ENCODE measurements at regions not wholly inside any gene's neighbourhood (a gene's known extent, or its start where the extent isn't known, plus 50 kb on each side); places are given as distances from the start of the nearest gene placed in this dataset.

- DNase-seq = no peak
Measured at GRCh38 chr12:30082381-30082780, 298.6 kb upstream of the TMTC1 start.

GRCh38 chr12:30074916-30075315 is 291.2 kb upstream of the TMTC1 start:
- DNase-seq = no peak

- DNase-seq = no peak
Measured at GRCh38 chr12:30072824-30073223, 289.1 kb upstream of the TMTC1 start.

DNA sequence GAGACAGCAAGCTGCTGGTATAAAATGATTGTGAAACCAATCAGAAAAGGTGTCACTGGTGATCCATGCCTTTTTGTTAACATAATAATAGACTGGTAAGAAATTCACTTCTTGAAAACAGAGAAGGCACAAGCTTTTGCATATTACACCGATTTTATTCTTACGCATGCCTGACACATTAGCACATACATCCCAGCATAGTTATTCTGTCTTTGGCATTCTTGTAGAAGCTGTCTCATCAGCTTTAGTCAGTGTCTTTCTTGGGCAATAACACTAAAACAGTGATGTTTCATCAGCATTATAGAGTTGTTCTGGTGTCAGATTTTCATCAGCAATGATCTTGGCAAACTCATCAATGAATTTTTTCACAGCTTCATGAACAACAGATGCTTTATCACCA is 283.4 kb upstream of the TMTC1 start:
- peak; percentile 62 for DNase-seq

GRCh38 chr12:30064906-30065305 is 281.2 kb upstream of the TMTC1 start:
- DNase-seq = no peak

GRCh38 chr12:30063435-30063945 is 279.7 kb upstream of the TMTC1 start:
- DNase-seq = no peak

DNA sequence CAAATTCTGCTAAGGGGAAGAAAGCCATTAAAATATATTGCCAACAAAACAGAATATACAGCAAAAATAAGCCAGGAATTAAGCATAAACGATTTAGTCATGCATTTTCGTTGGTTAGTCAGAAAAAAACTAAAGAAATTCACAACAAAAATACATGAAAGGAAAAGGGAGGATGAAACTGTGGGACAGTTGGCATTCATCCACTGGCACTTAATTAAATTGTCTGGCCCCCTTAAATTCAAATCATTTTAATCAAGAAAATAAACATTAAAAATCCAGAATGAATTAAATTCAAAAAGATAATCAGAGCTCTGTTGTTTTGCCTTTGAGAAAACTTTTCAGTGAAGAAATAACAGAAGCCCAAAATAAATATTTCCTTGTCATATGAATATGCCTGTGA is 264.6 kb upstream of the TMTC1 start:
- no peak for DNase-seq

GRCh38 chr12:30047516-30048254 is 263.9 kb upstream of the TMTC1 start:
- peak; percentile 23 for DNase-seq

DNA sequence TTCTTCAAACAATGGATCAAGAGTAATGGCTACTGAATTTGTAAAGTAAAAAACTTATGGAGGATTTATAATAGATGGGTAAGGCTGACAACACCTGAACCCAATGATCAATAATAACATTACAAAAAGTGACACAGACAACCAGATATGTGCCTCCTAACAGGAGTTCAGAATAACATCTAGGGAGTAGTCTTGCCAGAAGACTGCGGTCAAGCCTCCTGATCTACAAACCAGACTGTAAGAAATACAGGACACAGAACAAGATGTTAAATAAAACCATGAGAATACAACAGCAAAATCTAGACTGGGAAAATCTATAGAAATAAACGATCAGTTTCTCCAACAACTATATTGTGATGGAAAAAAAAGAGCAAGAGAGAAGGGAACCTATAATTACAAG is 262.6 kb upstream of the TMTC1 start:
- DNase-seq = no peak

DNA sequence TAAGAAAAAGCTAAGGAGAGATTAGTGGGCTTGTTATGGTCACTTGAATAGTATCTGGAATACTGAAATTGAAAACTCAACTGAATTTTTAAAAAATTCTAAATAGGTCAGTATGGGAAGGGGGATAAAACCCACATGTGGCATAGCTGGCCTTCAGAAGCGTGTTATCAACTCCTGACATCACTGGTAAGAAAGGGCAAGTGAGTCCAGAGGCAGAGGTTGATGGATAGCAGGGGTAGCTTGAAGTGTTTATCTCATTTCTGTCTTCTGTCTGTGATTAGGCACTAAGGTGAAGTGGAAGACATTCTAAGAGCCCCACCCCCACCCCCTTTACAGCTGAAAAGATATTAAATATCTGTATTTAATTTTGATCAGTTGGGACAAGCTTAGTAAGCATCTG is 261.4 kb upstream of the TMTC1 start:
- no peak for DNase-seq

DNA sequence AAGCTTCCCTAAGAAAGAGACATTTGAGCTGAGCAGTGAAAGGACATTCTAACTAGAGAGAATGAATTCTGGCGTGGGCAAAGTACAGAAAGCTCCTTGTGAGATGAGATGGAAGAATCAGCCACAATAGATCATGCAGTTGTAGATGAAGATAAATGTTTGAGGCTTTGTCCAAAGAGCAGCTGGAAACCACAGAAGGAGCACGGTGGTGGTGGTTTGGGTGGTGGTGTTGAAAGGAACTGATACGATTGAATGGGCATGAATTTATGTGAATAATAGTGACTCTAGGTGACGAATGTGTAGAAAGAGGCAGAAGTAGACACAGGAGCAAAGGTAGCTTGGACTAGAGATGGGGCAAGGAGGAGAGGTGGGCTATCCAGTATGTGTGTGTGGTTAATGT is 260.5 kb upstream of the TMTC1 start:
- DNase-seq = no peak

GRCh38 chr12:30043151-30043847 is 259.6 kb upstream of the TMTC1 start:
- peak; percentile 12 for DNase-seq

DNA sequence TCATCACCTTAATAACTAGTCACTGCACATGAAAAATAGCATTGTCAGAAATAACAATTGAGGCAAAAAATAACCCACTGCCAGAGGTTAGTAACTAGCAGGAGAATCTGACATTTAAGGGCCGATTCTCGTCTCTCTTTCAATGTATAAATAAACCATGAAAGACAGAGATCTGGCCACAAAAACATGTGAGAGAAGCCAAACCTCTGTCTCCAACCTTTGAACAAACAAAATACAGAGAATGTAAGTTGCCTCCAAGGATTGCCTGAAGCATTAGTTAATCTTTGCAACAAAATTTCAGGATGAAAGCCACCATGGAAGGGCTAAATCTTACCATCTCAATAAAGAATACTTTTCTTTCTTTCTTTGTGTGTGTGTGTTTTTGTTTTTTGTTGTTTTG is 257.4 kb upstream of the TMTC1 start:
- DNase-seq = no peak

DNA sequence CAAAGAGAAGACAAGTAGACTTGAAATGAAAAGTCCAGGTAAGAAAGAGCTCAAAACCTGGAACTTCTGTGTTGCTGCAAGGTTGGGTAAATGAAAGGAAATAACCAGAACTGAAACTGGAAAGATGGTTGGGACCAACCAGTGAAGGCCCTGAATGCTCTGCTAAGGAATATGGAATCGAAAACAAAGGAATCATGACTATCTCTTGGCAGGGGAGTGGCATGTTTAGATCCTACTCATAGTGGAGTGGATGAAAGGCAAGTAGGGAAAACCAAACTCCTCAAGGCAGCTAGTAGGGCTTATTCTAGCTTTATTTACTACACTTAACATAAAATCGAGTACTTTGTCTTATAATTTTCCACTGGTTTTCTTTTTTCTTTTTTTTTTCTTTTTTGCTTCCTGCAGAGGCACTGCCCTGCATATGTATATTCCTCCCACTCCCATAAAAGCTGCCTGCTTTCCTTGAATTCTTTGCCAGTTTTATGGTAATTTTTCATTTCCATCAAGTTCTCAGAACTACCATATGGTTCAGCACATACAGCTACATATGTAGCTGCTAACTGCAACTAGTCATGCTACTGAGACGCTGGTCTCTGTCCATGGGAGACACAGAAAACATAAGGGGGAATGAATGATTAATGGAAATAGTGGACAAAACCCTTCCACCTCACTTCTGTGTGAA is 247.1 kb upstream of the TMTC1 start:
- no peak for DNase-seq

DNA sequence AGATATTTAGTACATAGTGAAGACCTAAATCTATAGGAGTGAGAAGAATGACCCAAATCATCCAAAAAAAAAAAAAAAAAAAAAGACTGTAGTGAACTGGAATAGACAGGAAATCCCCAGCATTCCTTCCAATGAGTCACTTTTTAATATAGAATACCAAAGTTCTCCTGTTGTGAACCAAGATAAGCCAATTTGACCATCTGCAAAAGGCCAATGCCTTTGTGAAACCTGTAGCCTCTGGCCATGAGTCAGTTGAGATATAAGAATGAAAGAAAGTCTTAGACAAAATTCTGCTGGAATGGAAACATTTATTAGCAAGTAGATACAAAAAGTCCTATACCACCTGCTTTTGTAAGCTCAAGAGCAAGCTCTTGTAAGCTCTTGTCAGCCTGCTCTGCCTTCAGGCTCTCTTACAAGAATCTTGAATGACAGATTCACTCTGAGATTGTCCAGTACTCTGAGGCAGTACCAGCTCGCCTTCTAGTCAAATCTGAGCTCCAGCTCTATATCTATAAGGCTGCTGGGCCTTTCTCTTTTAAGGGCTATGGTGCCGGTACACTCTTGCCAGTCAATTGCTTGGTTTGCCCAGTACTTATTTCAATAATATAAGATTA is 243.0 kb upstream of the TMTC1 start:
- DNase-seq = peak; percentile 83

GRCh38 chr12:30025317-30025716 is 241.6 kb upstream of the TMTC1 start:
- no peak for DNase-seq

DNA sequence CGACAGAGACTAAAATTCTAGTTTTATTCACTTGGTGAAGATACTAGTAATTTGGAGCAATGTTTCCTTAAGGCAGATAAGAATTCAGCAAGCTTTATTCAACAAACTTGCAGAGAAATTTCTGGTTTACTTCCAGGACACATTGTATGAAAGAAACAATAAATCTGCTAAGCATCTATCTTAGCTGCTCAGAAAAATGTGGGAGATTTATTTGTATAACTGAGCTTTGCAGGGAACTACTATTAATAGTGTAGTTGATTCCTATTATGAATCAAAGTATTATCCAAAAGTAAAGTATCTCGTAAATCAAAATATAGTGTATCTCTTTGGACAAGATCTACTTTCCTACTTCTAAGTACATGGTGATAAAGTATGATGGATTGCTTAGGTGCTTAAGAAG is 239.4 kb upstream of the TMTC1 start:
- DNase-seq = no peak

DNA sequence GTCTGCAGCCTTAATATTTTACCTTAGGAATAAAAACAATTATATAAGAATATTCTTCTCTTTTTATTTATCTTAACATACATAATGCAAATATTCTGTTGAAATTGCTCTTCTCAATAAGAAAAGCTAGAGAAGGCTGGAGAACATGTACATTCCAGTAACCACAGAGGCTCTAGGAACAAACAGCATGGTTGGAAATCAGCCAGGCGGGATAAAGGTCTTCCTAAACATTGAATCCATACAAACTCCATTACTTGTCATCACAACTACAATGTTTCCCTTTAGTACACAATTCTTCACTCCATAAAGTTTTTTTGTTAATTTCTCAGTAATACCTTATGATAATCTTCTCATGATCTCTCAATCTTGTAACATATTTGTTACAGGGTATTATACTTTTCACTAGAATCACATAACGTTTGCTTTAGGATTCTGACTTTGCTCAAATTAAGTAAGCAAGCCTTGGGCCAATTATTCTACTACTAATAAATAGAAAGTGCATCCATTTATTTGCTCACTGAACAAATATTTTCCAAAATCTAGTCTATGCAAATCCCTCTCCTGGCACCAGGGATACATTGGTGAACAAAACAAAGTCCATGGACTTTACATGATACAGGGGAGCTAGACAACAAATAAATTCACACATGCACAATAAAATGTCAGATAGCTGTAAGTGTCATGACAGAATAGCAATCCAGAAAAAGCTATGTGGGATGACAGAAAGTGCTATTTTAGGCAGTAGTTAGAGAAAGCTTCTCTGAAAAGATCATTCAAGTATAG is 237.5 kb upstream of the TMTC1 start:
- DNase-seq = no peak

DNA sequence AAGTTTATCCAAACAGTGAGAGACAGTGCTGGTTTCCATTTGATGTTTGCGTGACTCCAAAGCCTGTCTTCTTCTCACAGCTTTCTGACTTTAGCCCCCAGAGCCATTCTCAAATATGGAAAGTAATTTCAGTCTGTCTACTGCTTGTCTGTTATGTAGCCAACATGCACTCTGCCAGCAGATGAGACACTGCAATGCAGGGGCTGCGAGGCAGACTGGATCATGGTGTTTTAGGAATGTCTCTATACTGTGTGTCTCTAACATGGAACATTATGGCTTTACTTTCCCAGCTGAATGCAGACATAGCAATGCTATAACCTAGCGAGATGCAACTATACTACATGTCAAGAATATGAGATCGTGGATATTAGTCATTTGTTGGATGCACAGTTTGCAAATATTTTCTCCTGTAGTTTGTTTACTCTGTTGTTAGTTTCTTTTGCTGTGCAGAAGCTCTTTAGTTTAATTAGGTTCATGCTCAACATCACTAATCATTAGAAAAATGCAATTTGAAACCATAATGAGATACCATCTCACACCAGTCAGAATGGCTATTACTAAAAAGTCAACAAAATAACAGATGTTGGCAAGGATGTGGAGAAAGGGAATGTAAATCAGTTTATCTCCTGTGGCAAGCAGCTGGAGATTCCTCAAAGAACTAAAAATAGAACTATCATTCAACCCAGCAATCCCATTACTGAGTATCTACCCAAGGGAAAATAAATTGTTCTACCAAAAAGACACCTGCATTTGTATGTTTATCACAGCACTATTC is 235.8 kb upstream of the TMTC1 start:
- no peak for DNase-seq

DNA sequence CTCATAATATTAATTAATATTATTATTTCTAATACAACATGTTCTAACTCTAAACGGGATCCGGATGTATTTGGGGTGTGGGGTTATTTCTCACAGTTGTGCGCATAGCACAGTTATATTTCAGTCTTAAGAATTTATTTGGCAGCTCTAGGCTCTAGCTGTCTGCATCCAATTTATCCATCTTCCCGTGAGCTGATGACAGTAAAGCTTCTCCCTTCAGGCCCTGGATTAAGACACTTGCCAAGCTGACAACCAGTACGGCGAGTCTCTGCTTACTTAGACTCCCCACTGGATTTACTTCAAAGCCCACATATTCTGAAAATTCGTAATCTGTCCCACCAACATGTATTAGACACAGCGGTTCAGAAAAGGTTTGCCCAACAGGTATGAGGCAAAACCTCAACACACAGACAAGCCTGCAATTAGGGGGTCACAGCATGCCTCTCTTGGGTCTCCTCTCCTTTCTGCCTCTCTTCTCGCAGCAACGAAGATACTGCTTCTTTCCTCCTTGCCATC is 232.9 kb upstream of the TMTC1 start:
- DNase-seq = no peak

DNA sequence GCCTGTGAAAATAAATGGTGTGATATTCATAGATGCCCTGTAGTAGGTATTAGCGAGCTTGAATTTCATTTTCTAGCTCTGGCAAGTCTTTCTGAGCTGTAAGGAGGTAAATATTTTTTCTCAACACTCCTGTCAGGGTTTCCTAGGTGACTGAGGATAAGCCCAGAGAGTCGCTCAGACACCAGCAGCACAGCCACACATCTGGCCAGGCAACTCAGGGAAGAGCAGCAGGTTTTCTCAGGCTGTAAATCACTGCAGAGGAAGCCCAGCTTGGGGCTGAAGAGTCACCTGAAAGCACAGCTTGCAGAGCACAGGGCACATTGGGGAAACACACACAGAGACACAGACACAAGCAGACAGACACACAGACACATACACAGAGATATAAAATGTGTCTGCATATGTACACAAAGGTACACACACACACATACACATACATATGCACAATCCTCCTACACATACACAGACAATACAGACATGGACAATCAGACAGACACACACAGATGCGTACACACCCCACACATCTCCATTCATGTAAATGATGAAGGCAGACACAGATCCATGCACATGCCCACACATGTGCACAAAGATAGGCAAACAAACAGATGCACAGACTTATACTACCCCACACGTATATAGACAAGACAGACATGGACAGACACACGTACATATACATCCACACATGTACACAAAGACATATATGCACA is 232.0 kb upstream of the TMTC1 start:
- no peak for DNase-seq

Measured in HCEC 1CT (cell line).